ENCODE measurements at regions not wholly inside any gene's neighbourhood (a gene's known extent, or its start where the extent isn't known, plus 50 kb on each side); places are given as distances from the start of the nearest gene placed in this dataset.

DNA sequence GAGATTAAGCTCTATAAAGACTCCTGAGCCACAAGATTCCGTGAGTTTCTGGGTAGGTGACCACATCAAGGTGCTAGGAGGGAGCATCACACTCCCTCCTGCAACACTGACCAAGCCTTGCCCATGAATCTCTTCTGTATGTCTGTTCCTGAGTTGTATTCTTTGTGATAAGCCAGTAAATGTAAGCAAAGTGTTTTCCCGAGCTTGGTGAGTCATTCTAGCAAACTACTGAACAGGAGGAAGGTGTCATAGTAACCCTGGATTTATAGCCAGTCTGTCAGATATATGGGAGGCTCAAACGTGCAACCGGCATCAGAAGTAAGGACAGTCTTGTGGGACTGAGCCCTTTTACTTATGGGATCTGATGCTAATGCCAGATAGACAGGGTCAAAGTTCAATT, 346.1 kb upstream of the KYNU start:
- no peak for TF ChIP-seq POLR2A (IDR thresholded peaks at IDR 0.05)
- TF ChIP-seq, protein P1, sequence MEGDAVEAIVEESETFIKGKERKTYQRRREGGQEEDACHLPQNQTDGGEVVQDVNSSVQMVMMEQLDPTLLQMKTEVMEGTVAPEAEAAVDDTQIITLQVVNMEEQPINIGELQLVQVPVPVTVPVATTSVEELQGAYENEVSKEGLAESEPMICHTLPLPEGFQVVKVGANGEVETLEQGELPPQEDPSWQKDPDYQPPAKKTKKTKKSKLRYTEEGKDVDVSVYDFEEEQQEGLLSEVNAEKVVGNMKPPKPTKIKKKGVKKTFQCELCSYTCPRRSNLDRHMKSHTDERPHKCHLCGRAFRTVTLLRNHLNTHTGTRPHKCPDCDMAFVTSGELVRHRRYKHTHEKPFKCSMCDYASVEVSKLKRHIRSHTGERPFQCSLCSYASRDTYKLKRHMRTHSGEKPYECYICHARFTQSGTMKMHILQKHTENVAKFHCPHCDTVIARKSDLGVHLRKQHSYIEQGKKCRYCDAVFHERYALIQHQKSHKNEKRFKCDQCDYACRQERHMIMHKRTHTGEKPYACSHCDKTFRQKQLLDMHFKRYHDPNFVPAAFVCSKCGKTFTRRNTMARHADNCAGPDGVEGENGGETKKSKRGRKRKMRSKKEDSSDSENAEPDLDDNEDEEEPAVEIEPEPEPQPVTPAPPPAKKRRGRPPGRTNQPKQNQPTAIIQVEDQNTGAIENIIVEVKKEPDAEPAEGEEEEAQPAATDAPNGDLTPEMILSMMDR (IDR thresholded peaks at IDR 0.05 in 4 of 5, conservative IDR thresholded peaks at IDR 0.05 in 1 of 5), result no peak

Measured in gastrocnemius medialis (tissue), 4 donors.